Neural crest cell (in vitro differentiated cells): ENCODE measurements at regions not wholly inside any gene's neighbourhood (a gene's known extent, or its start where the extent isn't known, plus 50 kb on each side); places are given as distances from the start of the nearest gene placed in this dataset.
"Not testable (repeated sequence)": the region's sequence is repeated elsewhere in the genome, so short reads cannot be mapped to it uniquely, and the experiment has no call there.

Source experiments
- DNase-seq: peaks from one replicate; pipeline ENCODE4 v3.0.0; 2021; ENCODE audit warnings: low read depth, mixed read lengths, low spot score
- H3K27ac Mint-ChIP-seq: one replicate; pipeline ENCODE4 v1.8.0; 2021; ENCODE audit warnings: mild to moderate bottlenecking, mixed read lengths; ENCODE audit not compliant: unreplicated experiment
- H3K27me3 Mint-ChIP-seq: 2 replicates; pipeline ENCODE4 v1.8.0; 2021; ENCODE audit warnings: low read depth, mild to moderate bottlenecking, mixed read lengths
- H3K36me3 Mint-ChIP-seq: 2 replicates; pipeline ENCODE4 v1.8.0; 2021; ENCODE audit warnings: low read depth, mild to moderate bottlenecking, mixed read lengths
- H3K4me1 Mint-ChIP-seq: 2 replicates; pipeline ENCODE4 v1.8.0; 2021; ENCODE audit warnings: mixed read lengths
- H3K4me3 Mint-ChIP-seq: one replicate; pipeline ENCODE4 v1.8.0; 2021; ENCODE audit warnings: mild to moderate bottlenecking, mixed read lengths
- H3K9me3 Mint-ChIP-seq: 2 replicates; pipeline ENCODE4 v1.8.0; 2021; ENCODE audit warnings: mixed read lengths
- CTCF ChIP-seq: fragments of 200-600 bp; sonication (generic); conservative IDR thresholded peaks from 2 replicates; pipeline ENCODE4 v1.5.0; 2021; ENCODE audit warnings: antibody characterized with exemption, mild to moderate bottlenecking

GRCh38 chr1:68751723-68752122, 254.8 kb upstream of the DEPDC1 start:
- Mint-ChIP-seq H3K27ac (no peak overlapping the region), H3K27me3 (no peaks in the 10 kb centered on the region), H3K9me3 (peaks cover 7% of the 10 kb centered on the region), H3K4me3 (no peak overlapping the region), H3K4me1 (no peaks in the 10 kb centered on the region), H3K36me3 (no peaks in the 10 kb centered on the region)
- no peak for DNase-seq
- peak; percentile 20 for TF ChIP-seq CTCF

- no peak for TF ChIP-seq CTCF
- no peaks in the 10 kb centered on the region for H3K27me3 Mint-ChIP-seq
- no peaks in the 10 kb centered on the region for H3K36me3 Mint-ChIP-seq
- no peak overlapping the region for H3K4me3 Mint-ChIP-seq
- peaks cover 8% of the 10 kb centered on the region for H3K9me3 Mint-ChIP-seq
- H3K27ac Mint-ChIP-seq: no peak overlapping the region
- no peaks in the 10 kb centered on the region for H3K4me1 Mint-ChIP-seq
- DNase-seq: no peak
Observed at GRCh38 chr1:68758666-68759209, 261.9 kb upstream of the DEPDC1 start.

GRCh38 chr1:68767941-68768340, 271.1 kb upstream of the DEPDC1 start:
- Mint-ChIP-seq H3K27me3 (no peaks in the 10 kb centered on the region), H3K27ac (no peak overlapping the region), H3K9me3 (peaks cover 6% of the 10 kb centered on the region), H3K4me1 (no peaks in the 10 kb centered on the region), H3K36me3 (no peaks in the 10 kb centered on the region), H3K4me3 (no peak overlapping the region)
- no peak for DNase-seq
- no peak for TF ChIP-seq CTCF

GRCh38 chr1:68770817-68771216, 273.9 kb upstream of the DEPDC1 start:
- no peak for DNase-seq
- Mint-ChIP-seq H3K4me3 (no peak overlapping the region), H3K4me1 (no peaks in the 10 kb centered on the region), H3K27ac (no peak overlapping the region), H3K36me3 (no peaks in the 10 kb centered on the region), H3K9me3 (peaks cover 4% of the 10 kb centered on the region), H3K27me3 (no peaks in the 10 kb centered on the region)
- no peak for TF ChIP-seq CTCF

- Mint-ChIP-seq H3K27me3 (no peaks in the 10 kb centered on the region), H3K27ac (no peak overlapping the region), H3K36me3 (no peaks in the 10 kb centered on the region), H3K9me3 (peaks cover 12% of the 10 kb centered on the region), H3K4me1 (no peaks in the 10 kb centered on the region), H3K4me3 (no peak overlapping the region)
- no peak for TF ChIP-seq CTCF
- DNase-seq: no peak
Observed at GRCh38 chr1:68777851-68778250, 281.0 kb upstream of the DEPDC1 start.

GRCh38 chr1:68779841-68780240, 283.0 kb upstream of the DEPDC1 start:
- H3K4me1 Mint-ChIP-seq, H3K27ac Mint-ChIP-seq, H3K4me3 Mint-ChIP-seq: not testable (repeated sequence)

More at GRCh38 chr1:68779841-68780240, 283.0 kb upstream of the DEPDC1 start:
- not testable (repeated sequence) for H3K36me3 Mint-ChIP-seq, DNase-seq, H3K27me3 Mint-ChIP-seq
- peaks cover 12% of the 10 kb centered on the region for H3K9me3 Mint-ChIP-seq
